Activated CD4-positive, alpha-beta T cell treated with anti-CD3 and anti-CD28 coated beads, Interleukin-2, Interleukin-6, amounts not matched to agents 100 ng/mL and 50 ng/mL, durations not matched to agents 16 hours and 8 hours (primary cell): ENCODE measurements at regions not wholly inside any gene's neighbourhood (a gene's known extent, or its start where the extent isn't known, plus 50 kb on each side); places are given as distances from the start of the nearest gene placed in this dataset.

Experiments
- DNase-seq: peaks from one replicate; pipeline ENCODE4 v3.0.0-alpha.2; 2020

DNA sequence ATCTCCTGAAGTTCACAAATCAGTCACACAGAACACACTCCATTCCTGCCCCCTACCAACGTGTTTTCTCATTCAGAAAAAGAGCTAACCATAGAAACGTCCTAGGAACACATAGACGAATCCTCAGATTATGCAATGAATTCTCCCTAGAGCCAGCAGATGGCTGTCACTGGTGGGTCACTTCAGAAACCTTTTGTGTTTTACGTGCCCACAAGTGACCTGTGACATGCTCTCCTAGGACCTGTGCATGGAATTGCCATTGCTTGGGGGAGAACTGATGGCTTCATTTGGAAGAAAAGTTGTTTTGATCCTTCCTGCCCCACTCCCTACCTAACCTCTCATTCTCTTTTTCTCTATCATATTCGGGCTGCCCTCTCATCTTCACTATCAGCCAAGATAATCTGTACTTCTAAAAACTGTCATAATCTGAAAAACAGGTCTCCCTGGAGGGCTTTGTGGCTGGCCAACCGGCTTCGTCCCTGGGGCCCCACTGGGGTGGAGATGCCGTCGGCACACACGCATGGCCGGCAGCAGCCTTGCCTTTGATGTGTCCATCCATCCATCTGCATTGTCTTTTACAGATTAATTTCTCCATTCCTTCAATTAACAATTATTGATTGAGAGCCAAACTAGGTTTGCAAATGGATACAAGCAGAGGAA, 144.1 kb upstream of the SERP2 start:
- DNase-seq: no peak

DNA sequence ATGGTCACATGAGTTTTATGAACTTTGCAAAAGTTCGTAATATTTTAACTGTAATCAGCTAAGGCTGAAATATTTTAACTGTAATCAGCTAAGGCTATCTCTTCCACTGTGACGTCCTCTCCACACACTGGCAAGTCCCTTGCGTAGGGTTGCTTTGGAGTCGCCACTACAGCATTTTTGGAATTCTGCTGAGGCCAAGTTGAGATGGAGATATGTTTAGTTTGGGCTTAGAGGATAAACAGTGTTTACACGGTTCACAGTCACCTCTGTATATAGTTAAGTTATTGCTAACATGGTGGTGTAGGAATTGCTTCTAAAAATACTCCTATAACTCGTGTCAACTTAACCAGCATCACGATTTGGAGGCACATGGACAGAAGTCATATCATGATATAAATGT, 143.6 kb upstream of the SERP2 start:
- DNase-seq: no peak

DNA sequence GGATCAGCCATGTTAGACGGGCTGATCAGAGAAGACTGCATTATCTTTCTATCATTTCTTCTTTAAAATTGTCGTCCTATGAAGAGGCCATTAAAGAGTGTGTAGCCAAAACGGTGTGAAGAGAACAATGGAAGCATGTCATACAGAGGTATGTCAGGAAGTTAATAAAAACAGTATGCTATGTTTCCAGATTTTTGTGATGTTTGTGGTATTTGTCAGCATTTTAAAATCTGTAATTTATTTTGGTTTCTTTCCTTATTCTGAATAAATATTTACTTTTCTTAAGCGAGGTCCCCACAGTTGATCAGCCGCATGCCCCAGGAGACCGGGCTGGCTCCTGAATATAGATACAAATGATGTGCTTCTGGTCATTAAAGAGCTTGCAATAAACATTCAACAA, 142.9 kb upstream of the SERP2 start:
- DNase-seq: no peak

DNA sequence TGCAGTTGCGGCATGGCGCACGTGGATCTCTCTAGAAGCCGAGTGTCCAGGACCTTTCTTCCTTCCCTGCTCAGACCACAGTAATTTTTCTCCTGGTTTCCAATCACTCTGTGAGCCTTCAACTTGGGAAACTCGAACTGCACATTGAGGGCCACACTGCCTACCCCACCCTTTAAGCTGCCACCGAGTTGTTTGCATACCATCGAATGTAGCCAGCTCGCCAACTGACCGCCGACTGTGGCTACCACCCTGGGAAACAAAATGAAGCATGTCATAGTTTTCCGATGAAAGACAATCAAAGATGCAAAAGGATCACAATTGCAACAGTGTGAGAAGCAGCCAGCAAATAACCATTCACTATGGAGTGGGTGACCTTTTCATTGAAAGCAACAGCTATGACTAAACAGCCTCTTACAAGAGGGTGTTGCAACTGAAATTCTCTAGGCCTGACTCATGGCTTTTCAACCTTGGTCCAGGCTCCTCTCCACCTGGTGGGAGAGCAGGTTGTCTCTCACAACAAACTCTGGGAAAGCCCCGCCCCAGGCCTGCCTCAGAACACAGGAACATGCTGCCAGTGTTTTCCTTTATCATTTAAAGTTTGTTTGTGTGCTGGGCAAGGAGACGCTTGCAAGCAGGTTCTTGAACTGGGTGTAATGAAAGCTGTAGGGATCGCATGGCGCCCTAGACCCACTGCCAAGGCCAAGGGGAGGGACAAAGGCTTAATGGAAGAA, 141.7 kb upstream of the SERP2 start:
- DNase-seq: no peak

DNA sequence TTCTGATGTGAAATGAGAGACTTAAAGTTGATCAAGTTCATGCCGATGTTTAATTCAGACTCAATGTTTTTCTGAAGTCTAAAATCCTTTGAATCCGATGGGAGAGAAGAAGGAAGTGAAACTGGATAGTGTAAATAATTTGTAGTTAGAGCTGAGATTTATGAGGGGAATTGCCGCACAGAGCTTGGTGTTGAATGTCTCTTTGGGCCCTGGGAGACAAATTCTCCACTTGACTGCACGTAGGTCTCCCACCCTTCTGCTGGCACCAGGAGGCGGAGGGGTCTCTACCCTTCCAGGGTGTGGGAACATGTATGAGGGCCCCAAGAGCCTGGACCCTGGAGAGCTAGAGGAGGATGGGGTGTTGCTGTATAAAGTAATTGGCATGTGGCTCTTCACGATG, 140.8 kb upstream of the SERP2 start:
- no peak for DNase-seq

DNA sequence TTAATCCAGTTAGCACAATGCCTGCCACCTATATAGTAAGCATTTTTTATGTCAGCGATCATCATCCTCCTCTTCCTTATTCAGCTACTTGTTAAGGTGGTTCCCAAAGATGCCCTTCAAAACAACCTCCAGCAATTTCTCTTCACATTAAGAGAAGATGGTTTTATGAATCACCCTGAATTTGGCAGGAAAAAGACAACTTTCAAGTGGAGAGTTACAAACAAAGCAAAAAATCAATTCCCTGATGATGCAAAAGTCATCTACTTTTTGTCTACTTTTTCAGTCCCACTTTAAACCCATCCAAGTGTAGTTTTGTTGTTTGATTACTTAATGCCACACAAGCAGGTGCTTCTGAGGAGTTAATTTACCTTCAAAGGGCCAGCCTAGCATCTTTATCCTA, 139.1 kb upstream of the SERP2 start:
- DNase-seq: no peak

DNA sequence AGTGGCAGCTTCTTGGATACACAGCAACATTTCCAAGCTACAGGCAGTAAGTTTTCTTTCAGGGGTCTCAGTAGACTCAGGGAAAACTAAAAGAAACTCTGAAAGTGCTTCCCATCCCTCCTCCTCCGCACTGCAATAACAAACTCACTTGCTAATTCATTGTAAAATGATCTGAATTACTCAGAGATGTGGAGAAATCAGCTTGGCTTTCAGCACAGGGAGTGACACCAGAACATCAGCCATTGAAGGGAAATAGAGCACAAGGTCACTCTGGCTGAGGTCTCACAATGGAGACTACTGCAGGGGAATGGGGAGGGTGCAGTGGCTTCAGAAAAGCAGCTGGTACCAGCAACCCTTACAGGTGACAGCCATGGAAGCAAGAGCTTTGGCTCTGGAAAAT, 137.3 kb upstream of the SERP2 start:
- DNase-seq: no peak

DNA sequence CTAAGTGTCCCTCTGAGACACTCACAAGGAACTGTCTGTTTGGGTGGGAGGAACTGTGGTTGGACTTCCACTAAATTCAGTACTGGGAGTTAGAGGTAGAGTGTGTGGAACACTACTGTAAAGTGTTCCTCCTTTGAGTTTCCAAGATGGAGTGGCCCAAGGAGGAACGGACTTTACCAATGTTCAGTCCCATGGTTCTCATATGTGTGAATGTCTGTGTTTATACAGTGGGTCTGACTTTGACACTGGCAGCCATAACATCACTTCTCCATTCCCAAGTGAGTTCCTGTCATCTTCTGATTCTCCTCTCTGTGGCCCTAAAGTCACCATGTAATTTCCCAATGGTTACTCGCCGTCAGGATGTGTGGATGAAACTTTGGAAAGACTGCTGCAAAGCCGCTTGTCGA, 136.8 kb upstream of the SERP2 start:
- DNase-seq: no peak

DNA sequence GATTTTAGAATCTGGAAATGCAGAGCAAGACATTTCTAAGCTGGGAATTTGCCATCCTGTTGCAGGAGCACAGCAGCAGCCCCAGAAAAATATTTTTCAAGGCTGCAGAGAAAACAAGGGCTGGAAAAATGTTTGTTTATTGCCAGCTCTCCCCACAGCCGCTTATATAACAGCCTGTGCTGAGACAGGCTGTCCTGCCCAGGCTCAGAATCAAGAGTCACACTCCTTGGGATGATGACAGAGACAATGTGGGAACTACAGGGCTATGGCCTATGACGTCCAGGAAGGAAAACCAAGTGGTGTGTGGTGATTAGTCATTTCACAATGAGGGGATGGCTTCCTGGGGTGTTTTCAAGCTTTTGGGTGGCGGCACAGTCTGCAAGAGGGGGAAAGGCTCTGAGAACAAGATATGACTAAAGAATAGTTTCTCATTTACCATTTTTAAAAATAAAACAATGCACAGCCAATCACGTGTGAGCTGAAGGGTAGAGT, 136.3 kb upstream of the SERP2 start:
- peak; percentile 70 for DNase-seq

DNA sequence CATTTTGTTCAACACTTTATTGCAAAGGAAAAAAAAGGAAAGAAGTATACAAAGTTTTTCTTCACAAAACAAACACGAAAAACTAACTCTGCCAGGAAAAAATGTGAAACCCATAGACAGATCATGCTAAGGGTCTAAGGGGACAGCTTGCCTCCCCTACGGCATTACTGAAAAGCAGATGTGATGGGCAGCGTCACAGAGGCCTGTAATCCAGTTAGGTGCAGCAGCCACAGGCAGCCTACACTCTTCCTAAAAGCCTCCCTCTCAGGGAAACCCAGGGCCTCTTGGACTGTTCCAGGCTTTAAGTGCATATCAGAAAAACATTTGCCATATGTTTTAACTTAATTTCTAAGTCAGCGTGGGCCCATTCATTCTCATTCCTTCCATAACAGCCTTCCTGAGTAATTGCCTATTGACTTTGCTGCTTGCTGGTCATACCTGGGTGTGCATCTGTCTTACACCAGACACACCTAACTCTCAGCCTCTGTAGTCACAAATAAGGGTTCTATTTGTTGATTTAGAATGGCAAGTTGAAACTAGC, 135.7 kb upstream of the SERP2 start:
- no peak for DNase-seq

DNA sequence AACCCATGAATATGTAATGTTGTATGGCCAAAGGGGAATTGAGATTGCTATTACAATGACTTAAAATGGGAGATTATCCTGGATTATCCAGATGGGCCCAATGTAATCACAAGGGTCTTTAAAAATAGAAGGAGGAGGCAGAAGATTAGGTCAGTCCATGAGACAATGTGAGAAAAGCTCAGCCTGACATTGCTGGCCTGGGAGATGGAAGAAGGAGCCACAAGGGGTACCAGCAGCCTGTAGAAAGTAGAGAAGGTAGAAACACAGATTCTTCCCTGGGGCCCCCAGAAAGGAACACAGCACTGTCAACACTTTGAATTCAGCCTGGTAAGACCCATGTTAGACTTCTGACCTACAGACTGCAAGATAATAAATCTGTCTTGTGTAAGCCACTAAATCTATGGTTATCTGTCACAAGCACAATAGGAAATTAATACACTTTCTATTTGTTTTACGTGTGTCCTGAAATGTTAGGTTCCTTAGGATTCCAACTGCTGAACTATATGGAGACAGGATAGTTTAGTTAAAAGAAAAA, 132.9 kb upstream of the SERP2 start:
- DNase-seq: no peak

DNA sequence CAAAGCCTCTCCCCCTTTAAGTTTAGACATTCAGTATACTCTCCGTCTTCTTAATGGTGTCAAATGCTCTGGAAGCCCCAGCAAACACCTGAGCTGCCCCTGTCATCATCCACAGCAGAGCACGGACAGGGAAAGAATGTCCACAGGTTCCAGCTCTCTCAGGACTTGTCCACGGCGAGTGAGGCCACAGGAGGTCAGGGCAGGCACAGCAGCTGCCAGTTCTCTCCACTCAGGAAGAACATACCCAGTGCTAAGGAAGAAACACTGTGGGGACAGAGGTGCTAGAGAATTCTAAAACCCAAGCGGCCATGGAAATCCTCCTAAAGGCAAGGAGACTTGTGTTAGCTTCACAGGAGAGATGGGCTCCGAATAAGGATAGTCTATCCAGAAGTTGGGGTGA, 132.0 kb upstream of the SERP2 start:
- no peak for DNase-seq

DNA sequence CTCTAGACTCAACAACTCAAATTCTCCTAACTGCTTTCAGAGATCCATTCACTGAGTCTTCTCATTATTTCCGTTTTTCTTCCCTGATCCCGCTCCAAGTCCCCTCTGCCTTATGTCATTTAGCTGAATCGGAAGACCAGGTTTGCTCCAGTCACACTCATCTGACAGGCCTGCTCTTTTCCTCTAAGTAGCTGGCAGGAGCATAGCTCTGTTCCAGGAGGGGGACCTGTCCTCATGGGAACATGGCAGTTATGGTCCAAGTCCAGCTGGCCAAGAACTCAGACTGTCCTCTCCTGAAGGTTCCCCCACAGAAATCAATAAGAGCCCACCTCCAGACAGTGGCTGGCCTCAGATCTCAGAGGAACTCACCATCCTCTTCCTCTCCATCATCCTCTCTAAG, 130.9 kb upstream of the SERP2 start:
- DNase-seq: no peak

DNA sequence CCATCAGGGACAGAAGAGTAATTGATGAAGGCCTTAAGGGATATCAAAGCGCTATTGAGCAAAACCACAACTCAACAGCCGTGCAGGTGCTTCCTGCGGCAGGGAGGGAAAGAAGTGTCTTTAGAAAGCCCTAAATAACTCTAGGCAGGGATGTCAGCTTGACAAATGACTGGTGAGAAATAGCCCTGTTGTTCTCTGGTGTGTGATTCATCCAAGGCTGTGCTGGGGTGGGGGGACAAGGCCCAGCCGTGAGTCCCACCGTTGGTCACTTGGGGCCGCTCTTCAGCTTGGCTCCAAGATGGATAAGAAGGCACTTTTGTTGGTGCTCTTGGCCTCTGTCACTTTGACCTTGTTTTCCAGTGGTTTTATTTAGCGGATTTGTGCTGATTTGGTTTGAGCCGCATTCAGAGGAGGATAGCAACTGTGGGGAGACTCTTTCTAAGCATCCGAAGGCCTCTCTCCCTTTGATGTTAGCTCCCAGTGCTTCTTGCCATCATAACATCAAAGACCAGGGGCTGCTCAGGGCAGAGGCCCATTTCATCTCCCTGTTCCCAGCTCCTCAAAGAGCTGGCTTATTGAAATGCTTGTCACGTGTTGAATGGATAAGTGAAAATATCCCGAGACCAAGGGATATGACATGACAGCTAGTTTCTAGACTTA, 130.3 kb upstream of the SERP2 start:
- peak; percentile 19 for DNase-seq

DNA sequence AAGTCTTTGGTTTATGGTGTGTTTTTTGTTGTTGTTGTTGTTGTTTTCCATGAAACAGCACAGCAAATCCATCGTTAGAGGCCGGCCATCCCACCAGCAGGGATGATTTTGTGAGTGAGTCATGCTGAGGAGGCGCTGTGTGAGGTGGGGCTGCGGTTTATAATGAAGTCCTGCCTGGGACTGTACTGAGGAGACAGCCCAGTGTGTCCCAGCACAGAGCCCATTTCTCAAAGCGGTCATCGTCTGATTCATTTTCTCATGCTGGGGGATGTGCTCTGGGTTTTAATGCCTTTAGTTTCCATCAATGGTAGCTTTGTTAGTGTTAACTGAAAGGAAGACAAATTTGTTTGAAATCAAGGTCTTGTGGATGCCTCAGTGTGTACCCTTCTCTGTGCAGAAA, 129.3 kb upstream of the SERP2 start:
- no peak for DNase-seq

DNA sequence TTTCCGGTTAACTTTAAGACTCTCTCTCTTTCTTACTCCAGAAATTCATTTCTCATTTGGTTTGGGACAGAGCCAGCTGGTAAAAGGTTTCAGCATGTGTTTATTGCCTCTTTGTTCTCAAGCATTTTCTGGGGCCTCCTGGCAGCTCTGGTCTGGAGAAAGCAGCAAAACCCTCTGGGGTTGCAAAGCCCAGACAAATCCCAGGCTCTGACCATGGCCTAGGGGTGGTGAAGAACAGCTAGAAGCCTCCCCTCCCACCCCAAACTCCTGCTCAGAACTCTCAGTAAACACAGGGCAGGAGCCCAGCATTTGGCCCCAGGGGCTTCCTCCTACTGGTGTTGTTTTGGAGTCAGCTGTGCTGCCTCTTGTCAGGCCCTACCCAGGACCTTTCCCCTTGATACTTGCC, 124.2 kb upstream of the SERP2 start:
- no peak for DNase-seq

DNA sequence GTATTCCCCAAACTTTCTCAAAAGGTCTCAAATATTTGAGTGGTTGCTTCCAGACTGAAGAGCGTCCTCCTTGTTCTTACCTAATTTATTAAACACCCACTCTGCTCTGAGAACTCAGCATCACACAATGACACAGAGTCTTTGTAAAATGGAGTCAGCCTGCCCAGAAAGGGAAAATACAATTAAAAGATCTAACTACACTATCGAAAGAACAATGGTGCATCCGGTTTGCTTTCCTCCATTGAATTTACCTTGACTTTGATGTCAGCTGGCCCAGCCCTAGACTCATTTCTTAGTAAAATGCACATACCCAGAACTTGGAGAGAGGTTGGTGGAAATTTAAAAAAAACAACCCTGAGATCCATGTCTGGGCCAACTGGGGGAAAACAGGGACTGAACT, 120.7 kb upstream of the SERP2 start:
- no peak for DNase-seq

DNA sequence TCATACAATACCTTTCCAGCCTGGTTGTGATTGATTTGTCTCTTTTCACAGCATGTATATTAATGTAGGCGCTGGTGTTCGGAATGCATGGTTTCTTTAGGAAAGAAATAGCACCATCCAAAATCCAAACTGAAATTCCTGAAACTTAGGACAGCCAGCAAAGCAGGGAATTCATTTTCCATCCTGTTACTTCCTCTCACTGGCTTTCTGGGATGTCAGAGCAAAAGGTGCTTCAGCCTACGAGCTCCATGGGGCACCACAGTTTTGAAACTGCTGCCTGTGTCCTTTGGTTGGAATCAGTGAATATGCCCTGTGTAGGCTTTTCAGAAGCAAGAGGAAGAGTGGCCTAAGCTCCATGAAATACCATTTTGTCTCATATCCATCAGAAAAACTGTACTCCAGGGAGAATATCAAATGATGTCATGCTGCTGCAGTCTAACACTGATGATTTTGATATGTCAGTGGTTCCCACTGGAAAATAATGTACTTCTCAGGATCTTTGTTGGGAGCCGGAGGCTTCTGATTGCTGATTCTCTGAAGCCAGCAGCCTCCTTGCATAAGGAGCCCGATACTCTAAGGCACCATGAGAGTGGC, 117.8 kb upstream of the SERP2 start:
- no peak for DNase-seq

DNA sequence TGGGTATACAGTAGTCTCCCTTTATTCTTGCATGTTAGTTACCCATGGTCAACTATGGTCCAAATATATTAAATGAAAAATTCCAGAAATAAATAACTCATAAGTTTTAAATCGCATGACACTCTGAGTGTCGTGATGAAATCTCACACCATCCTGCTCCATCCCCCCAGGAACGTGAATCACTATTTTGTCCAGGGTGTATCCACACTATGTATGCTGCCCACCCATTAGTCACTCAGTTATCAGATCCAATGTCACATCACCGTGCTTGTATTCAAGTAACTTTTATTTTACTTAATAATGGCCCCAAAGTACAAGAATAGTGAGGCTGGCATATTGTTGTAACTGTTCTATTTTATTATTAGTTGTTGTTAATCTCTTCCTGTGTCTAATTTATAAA, 115.8 kb upstream of the SERP2 start:
- no peak for DNase-seq

DNA sequence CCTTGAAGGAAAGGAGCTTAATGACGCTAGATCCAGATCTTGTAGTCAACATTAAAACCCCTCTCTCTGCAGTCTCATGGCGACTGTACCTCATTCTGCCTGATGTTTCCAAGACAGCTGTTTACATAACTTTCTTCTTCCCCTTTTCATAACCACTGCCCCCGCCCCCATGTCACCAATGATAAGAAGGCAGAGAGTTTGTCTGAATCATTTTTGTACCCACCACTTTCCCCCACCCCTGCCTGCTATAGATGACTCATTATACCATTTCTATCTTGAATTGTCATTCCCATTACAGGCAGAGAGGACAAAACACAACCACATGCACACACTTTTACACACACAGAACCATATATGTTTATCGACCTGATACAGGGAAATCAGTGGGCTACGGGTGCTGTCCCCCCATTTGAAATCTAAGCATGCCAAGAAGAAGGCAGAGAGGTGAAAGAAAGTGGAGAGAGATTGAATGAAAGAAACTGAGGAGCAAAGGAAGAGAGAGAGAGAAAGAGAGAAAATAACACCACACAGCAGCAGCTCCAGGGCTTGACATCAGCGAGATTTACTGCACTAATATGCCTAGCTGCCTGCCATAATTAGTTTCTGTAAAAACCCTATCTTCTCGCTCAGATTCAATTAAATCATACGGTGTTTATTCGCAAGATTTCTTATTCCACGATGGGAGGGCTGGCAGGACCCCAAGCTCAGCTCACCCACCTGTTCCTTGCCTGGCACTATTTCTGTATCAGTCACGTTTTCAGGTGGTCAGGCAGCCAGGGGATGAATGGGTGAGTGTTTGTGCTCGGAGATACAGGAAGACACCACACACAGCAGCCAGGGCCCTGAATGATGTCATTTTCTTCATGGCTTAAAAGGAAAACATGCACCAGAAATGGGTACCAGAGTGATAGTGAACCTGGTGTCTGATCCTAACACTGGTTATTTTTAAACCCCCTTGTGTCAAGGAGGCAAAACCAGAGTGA, 114.3 kb upstream of the SERP2 start:
- peak; percentile 90 for DNase-seq

DNA sequence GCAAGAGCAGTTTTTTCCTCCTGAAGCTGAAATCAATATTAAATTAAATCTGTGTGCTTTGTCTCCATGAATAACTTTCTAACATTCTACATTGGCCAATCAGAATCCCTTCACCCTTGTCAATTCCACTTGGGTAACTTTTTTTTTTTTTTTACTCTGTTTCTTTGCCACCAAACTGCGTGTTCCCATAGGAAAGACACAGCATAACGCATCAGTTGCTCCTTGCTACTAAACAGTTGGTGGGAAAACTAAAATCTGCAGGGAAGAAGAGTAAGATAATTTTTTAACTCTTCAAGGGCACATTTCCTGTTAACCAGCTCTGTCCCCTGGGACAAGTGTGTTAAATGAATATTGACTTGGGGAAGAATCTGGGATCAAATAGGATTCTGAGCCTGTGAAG, 113.3 kb upstream of the SERP2 start:
- DNase-seq: no peak
